ENCODE measurements at regions not wholly inside any gene's neighbourhood (a gene's known extent, or its start where the extent isn't known, plus 50 kb on each side); places are given as distances from the start of the nearest gene placed in this dataset.

DNA sequence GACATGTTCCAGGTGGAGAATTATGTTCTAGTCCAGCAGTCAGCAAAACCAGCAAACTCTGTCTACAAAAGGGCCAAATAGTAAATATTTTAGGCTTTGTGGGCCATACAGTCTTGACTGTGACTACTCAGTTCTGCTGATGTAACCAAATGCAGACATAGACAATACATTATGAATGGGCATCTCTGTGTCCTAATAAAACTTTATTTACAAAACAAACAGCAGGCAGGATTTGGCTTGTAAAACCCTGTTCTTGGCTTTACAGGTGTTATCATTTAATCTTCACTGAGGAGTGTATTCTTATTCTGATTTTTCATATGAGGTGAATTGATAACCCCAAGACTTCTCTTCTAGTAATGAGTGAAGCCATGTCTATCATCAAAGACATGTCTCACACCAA is 278.6 kb downstream of the DUSP6 start:
- in situ Hi-C loops (cut with MboI; ENCODE audit: low sequenced_read_pairs): no loop called here

DNA sequence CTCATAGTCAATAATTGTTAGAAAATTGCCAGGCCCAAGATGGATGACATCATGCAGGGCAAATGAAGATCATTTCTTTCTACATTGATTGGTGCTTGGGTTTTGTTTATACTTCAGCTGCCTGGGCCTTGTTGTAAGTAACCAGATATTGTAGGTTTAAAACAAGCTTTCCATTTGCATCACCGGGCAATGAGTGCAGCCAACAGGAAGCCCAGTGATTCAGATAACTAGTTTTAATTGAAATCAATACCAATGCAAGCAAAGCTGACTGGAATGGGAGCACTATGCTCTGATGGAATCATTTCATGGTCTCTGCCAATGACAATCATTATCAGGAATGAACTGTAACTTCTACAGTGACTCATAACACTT is 279.3 kb downstream of the DUSP6 start:
- in situ Hi-C loops (cut with MboI; ENCODE audit: low sequenced_read_pairs): no loop called here

DNA sequence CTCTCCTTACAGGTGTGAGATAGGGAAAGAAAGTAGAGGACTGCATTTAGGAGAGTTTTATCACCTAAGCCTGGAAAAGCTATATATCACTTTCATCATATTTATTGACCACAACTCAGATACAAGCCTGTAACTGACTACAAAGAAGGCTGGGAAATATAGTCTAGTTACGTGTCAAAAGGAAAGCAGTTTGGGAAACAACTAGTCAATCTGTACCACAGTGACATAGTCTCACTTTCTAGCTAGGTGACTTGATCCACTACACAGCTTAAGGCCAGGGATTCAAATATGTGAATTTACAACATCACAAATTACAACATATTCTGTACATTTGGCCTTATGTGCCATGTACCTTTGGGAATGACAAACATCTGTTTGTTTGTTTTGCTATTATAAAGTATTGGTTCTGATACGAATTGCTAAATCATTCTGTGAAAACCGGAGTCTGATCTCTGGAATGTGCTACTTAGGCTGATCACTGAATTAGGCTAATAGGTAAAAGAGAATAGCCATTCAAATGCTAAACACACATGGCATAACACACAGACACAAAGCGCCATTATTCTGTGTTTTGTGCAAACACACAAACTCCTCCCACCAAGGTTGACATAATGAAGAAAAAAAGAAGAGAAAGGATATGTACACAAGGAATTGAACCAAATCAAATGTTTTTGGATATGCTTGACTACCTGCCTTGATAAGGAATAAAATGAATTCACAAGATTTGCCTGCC is 279.8 kb downstream of the DUSP6 start:
- in situ Hi-C loops (cut with MboI; ENCODE audit: low sequenced_read_pairs): no loop called here

GRCh38 chr12:89070603-89071002 is 281.7 kb downstream of the DUSP6 start:
- in situ Hi-C loops (cut with MboI; ENCODE audit: low sequenced_read_pairs): no loop called here

DNA sequence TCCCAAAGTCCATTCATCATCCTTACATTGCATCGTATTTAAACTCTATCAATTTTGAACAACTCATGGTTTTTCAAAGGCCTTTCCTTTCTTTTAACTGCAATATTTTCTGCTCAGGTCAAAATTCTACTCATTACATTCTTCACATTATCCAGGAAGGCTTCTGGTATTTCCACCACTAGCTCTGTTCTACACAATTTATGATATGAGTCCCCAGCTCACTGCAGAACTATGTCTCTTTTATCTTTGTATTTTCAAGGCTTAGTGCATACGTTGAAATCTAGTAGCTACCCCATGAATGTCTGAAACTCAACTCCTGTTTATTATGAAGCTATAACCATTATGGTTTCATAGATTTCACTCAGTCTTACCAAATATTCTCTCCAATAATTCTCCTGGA is 282.9 kb downstream of the DUSP6 start:
- in situ Hi-C loops (cut with MboI; ENCODE audit: low sequenced_read_pairs): no loop called here

- in situ Hi-C loops (cut with MboI; ENCODE audit: low sequenced_read_pairs): no loop called here
These were observed 284.7 kb downstream of the DUSP6 start for GRCh38 chr12:89067421-89068187.

- in situ Hi-C loops (cut with MboI; ENCODE audit: low sequenced_read_pairs): no loop called here
These were observed 287.5 kb downstream of the DUSP6 start for GRCh38 chr12:89064780-89065179.

DNA sequence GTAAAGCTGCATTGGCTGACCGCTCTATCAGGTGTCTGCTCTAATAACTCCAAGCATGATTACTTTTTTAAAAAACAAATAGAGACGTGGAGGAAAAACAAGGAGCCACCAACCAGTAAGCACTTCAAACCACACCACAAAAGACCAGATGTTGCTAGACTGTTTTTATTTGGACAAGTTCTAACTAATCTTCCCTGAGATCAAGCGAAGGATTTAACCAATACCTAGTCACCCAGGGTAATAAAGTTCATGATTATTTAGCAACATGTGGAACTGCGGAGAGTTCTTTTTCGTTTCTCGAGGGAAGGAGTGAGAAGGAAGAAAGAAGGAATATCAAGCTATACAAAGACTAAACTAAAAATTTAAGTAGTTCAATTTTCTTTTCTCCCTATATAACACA is 288.1 kb downstream of the DUSP6 start:
- in situ Hi-C loops (cut with MboI; ENCODE audit: low sequenced_read_pairs): no loop called here

DNA sequence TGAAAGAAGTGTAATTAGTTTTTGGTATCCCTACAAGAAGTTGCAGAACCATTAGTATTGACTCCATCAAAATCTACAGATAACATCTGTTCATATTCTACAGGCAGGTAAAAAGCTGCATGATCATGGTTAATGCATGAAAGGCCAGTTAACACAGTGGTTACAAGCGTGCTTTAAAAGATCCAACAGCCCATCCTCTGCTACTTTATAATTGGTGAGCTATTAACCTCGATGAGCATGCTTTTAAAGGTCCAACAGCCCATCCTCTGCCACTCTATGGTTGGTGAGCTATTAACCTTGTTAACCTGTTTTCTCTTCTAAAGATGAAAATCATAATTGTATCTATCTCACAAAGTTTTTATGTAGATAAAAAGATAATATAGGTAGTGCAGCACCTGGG is 289.3 kb downstream of the DUSP6 start:
- in situ Hi-C loops (cut with MboI; ENCODE audit: low sequenced_read_pairs): no loop called here

DNA sequence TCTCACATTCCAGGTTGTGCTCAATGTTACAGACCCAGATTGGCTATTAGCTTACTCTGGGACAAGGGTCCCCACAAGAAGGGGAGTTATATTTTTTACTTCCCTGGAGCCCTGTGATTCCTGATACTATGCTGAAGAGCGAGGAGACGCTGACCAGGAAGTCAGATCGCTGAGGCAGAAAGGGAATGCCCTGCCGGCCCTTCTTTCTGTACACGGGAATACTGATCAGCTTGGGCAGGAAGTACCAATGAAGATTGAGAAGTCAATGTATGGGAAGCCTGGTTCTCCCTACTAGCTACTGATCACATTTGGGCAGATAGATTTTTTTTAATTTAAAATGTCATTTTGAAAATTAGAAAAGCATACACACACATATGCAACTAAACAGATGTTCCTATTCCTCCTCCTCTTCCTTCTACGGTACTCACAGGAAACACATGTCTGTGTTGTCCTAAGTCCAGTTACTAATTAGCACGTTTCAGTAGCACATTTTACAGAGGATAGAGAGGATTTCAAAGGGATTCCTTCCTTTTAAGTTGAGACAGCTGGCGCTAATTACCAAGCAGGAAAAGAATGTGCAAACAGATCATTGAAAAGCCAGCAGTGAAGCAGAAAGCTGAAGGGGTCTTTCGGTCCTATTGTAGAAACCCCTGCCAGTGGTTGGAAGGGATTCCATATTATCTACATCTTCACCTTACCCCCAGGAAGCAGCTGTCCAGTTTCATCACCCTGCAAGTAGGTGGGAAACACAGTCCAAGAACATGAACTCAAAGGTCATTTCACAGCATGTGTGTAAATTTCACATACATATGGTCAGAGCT is 292.4 kb downstream of the DUSP6 start:
- in situ Hi-C loops (cut with MboI; ENCODE audit: low sequenced_read_pairs): loop anchor here (10.0 kb wide), 1 partner anchor 285 kb away; no protein-coding TSS in a partner anchor

DNA sequence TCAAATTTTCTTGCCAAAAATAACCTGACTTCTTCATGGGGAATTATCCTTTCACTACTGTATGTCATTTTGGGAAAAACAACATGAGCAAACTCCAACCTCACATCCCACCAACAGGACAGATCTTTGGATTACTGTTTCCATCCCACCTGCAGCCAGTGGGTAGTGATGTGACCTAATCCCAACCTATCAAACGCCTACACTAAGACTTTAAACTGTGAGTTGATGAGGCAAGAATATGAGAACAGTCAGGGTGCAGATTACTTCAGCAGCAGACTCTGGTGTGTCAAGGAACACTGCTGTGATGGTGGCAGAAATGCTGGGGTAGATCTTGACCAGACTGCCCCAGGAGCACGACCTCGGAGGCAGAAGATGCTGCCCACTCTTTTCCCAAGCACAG is 293.2 kb downstream of the DUSP6 start:
- in situ Hi-C loops (cut with MboI; ENCODE audit: low sequenced_read_pairs): loop anchor here (10.0 kb wide), 1 partner anchor 286 kb away; no protein-coding TSS in a partner anchor

GRCh38 chr12:89058402-89058801 is 293.9 kb downstream of the DUSP6 start:
- in situ Hi-C loops (cut with MboI; ENCODE audit: low sequenced_read_pairs): loop anchor here (10.0 kb wide), 1 partner anchor 286 kb away; no protein-coding TSS in a partner anchor

GRCh38 chr12:89053817-89054216 is 298.5 kb downstream of the DUSP6 start:
- in situ Hi-C loops (cut with MboI; ENCODE audit: low sequenced_read_pairs): loop anchor here (10.0 kb wide), 1 partner anchor 291 kb away; no protein-coding TSS in a partner anchor

DNA sequence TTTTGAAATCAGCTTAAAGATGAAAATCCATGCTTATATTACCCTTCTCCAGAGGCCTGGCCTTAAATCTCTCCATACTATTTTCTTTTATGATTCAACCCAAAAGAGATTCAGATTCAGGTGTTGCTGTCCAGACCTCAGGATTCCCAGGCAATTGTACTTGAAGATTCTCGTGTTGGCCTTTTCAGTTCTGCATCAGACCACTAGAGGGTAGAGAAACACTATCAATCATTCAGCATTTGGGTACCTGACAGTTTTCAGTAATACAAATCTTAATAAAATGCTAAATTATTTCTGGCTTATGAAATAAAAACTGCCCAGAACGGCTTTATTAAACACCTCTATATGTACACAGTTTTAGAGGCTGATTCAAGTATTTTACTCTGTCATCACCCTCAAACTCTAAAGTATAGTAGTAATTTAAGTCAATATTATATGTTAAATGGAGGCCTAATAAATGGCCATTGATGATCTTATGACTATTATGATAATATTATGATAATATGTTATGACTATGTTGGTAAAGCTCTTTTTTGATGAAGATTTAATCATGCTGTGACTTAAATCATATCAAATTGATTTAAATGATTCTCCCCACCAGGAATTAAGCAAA is 301.1 kb downstream of the DUSP6 start:
- in situ Hi-C loops (cut with MboI; ENCODE audit: low sequenced_read_pairs): loop anchor here (10.0 kb wide), 1 partner anchor 294 kb away; no protein-coding TSS in a partner anchor

GRCh38 chr12:89047856-89048418 is 304.4 kb downstream of the DUSP6 start:
- in situ Hi-C loops (cut with MboI; ENCODE audit: low sequenced_read_pairs): loop anchor here (10.0 kb wide), 1 partner anchor 417 kb away; no protein-coding TSS in a partner anchor

- in situ Hi-C loops (cut with MboI; ENCODE audit: low sequenced_read_pairs): loop anchor here (10.0 kb wide), 1 partner anchor 424 kb away; no protein-coding TSS in a partner anchor
These were observed 311.2 kb downstream of the DUSP6 start for GRCh38 chr12:89041078-89041477.

GRCh38 chr12:89040146-89040964 is 311.9 kb downstream of the DUSP6 start:
- in situ Hi-C loops (cut with MboI; ENCODE audit: low sequenced_read_pairs): loop anchor here (10.0 kb wide), 1 partner anchor 424 kb away; no protein-coding TSS in a partner anchor

DNA sequence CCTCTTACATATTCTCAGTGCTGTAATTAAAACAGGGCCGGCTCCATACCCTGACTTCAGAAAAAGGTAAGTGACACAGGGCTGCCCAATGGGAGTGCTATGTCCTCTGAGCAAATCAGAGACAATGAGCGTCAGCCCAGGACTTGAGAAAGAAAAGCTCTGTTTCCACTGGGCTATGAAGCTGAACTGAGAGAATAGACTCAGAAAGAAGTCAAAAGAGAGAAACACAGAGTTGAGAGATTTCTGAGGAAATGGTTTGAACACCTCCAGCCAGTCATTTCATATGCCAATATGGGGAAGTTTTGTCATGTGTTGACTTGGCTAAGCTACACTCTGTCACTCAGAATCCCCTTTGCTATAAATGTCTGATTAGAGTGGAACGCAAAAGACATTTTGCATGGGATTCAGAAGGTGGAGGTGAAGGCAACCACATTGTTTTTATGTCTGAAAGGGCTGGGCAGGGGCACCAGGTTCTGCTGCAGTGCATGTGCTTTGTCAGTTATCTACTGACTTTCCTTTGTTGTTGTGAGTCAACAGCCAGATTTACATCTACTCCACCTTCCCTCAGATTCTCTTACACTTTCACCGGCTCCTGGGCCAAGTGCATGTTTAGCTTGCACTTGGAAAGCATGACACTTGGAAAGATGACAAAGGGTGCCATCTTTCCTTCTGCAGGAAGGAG is 313.3 kb downstream of the DUSP6 start:
- in situ Hi-C loops (cut with MboI; ENCODE audit: low sequenced_read_pairs): no loop called here

- in situ Hi-C loops (cut with MboI; ENCODE audit: low sequenced_read_pairs): no loop called here
These were observed 319.2 kb downstream of the DUSP6 start for GRCh38 chr12:89033062-89033461.
